ENCODE measurements at regions not wholly inside any gene's neighbourhood (a gene's known extent, or its start where the extent isn't known, plus 50 kb on each side); places are given as distances from the start of the nearest gene placed in this dataset.

- H3K4me3 ChIP-seq (ENCODE audit: low read depth, low read length): no peak overlapping the region
- CTCF ChIA-PET: no interaction called here
- POLR2A ChIA-PET: no interaction called here
- no peaks in the 10 kb centered on the region for H3K9me3 ChIP-seq (ENCODE audit: control insufficient read depth, insufficient read depth, low read depth, low read length)
- H3K4me1 ChIP-seq (ENCODE audit: control insufficient read depth, insufficient read depth, low read length): no peaks in the 10 kb centered on the region
- TF ChIP-seq ZFP69B (tag by site-specific recombination; IDR thresholded peaks at IDR 0.05) (no peak), KLF1 (tag by site-specific recombination; IDR thresholded peaks at IDR 0.05) (no peak), ZNF514 (tag by site-specific recombination; IDR thresholded peaks at IDR 0.05) (no peak), ZNF549 (tag by site-specific recombination; IDR thresholded peaks at IDR 0.05) (no peak), BCL11B (tag by site-specific recombination; IDR thresholded peaks at IDR 0.05; ENCODE audit: low read depth) (no peak), YY1 (tag by site-specific recombination; IDR thresholded peaks at IDR 0.05) (no peak), ZNF302 (tag by site-specific recombination; IDR thresholded peaks at IDR 0.05; ENCODE audit: low read depth) (no peak), ZSCAN16 (tag by site-specific recombination; IDR thresholded peaks at IDR 0.05) (no peak), ZNF610 (tag by site-specific recombination; IDR thresholded peaks at IDR 0.05; ENCODE audit: borderline replicate concordance) (no peak), REST (tag by site-specific recombination; IDR thresholded peaks at IDR 0.05) (no peak), ZNF768 (tag by site-specific recombination; IDR thresholded peaks at IDR 0.05) (no peak), MYNN (tag by site-specific recombination; IDR thresholded peaks at IDR 0.05; ENCODE audit: borderline replicate concordance) (no peak), ZXDB (tag by site-specific recombination; IDR thresholded peaks at IDR 0.05) (no peak), OVOL3 (tag by site-specific recombination; IDR thresholded peaks at IDR 0.05) (no peak), ZNF433 (tag by site-specific recombination; IDR thresholded peaks at IDR 0.05; ENCODE audit: low read depth) (no peak)
- H3K36me3 ChIP-seq (ENCODE audit: control insufficient read depth in 2 of 2, insufficient read depth in 1 of 2, low read length in 2 of 2): no peaks in the 10 kb centered on the region
- no peak overlapping the region for H3K27ac ChIP-seq (ENCODE audit: extremely low read depth, low read depth, low read length)
These were observed 135.5 kb downstream of the SPATA31D1 start for GRCh38 chr9:82124090-82124489.

GRCh38 chr9:82126256-82126655, 137.7 kb downstream of the SPATA31D1 start:
- Histone ChIP-seq H3K4me3 (ENCODE audit: low read depth, low read length) (no peak overlapping the region), H3K4me1 (ENCODE audit: control insufficient read depth, insufficient read depth, low read length) (no peaks in the 10 kb centered on the region), H3K27ac (ENCODE audit: extremely low read depth, low read depth, low read length) (no peak overlapping the region), H3K9me3 (ENCODE audit: control insufficient read depth, insufficient read depth, low read depth, low read length) (no peaks in the 10 kb centered on the region), H3K36me3 (ENCODE audit: control insufficient read depth in 2 of 2, insufficient read depth in 1 of 2, low read length in 2 of 2) (no peaks in the 10 kb centered on the region)
- ChIA-PET CTCF (no interaction called here), POLR2A (no interaction called here)
- TF ChIP-seq ZNF658 (tag by site-specific recombination; IDR thresholded peaks at IDR 0.05) (no peak), SETDB1 (IDR thresholded peaks at IDR 0.05; ENCODE audit: insufficient read length, low read length) (no peak), SP2 (tag by site-specific recombination; IDR thresholded peaks at IDR 0.05) (no peak), BCL11A (tag by site-specific recombination; IDR thresholded peaks at IDR 0.05; ENCODE audit: low read depth) (no peak), GLIS2 (tag by site-specific recombination; IDR thresholded peaks at IDR 0.05) (no peak), ZNF184 (tag by site-specific recombination; IDR thresholded peaks at IDR 0.05) (no peak), ZNF311 (tag by site-specific recombination; IDR thresholded peaks at IDR 0.05; ENCODE audit: borderline replicate concordance) (no peak), ZNF670 (tag by site-specific recombination; IDR thresholded peaks at IDR 0.05; ENCODE audit: low read depth) (no peak), ZNF518A (tag by site-specific recombination; conservative IDR thresholded peaks at IDR 0.05; ENCODE audit: low read depth) (no peak)
